HL-60/S4 treated with phorbol 12-myristate 13-acetate at 8.2 ng/mL for 4 days and 3 days (cell line): ENCODE measurements at regions not wholly inside any gene's neighbourhood (a gene's known extent, or its start where the extent isn't known, plus 50 kb on each side); places are given as distances from the start of the nearest gene placed in this dataset.

Experiments used
- in situ Hi-C: fragments of 300-500 bp; cut with MboI; formaldehyde crosslinking; loops from 2 replicates; pipeline ENCODE4 v1.15.0; 2022; ENCODE audit warnings: low sequenced_read_pairs

DNA sequence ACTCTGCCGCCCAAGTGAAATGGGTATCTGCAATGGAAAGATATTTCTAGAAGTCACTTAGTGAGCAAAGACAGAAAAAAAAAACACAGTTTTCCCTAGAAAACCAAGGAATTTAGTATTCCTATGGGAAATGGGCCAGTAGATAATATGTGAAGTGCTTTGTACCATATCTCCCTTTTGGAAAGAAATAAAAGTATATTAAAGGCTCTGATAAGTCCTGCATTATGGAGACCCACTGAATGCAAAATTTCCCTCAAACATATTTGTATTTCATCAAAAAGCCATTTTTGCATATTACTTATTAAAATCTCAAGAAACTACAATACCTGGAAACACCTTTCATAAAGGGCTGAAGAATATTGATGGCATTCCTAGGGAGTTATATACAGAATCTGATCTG is 51.6 kb upstream of the DYNLRB2 start:
- in situ Hi-C loops = no loop called here

- in situ Hi-C loops = no loop called here
These were observed 52.6 kb upstream of the DYNLRB2 start for GRCh38 chr16:80488167-80488566.

- in situ Hi-C loops = no loop called here
These were observed 60.1 kb upstream of the DYNLRB2 start for GRCh38 chr16:80480664-80481063.

DNA sequence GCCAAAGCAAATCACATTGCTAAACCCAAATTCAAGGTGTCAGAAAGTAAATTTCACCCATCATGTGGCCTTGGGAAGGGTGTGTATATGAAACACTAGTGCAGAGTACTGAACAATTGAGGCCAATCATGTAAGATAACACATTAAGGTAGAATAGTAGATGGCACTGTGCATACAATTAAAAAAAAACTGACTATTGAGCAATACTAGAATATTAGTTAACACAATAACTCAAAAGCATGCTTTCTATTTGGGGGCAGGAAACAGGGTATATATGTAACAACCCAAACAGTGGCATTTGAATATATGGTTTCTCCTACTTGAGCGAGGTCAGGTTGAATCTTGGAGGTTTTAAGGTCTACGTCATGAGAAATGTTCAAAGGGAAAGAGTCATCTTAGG is 63.0 kb upstream of the DYNLRB2 start:
- in situ Hi-C loops = no loop called here

DNA sequence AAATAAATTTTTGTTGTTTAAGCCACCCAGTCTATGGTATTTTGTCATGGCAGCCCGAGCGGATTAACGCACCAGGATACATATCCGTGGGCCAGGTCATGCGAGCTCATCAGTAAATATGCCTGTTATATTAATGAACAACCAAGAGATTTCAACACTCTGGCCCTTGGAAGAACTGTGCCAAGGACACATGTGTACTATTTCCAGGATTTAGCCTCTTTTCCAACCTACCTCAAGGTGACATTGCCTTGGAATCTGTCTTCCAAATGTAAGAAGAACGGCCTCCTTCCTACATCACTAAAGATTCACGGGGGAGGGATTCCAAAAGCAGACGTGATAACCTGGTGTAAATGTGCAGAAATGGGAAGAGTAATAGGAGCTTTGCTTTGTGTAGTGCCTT is 72.8 kb upstream of the DYNLRB2 start:
- in situ Hi-C loops = no loop called here

DNA sequence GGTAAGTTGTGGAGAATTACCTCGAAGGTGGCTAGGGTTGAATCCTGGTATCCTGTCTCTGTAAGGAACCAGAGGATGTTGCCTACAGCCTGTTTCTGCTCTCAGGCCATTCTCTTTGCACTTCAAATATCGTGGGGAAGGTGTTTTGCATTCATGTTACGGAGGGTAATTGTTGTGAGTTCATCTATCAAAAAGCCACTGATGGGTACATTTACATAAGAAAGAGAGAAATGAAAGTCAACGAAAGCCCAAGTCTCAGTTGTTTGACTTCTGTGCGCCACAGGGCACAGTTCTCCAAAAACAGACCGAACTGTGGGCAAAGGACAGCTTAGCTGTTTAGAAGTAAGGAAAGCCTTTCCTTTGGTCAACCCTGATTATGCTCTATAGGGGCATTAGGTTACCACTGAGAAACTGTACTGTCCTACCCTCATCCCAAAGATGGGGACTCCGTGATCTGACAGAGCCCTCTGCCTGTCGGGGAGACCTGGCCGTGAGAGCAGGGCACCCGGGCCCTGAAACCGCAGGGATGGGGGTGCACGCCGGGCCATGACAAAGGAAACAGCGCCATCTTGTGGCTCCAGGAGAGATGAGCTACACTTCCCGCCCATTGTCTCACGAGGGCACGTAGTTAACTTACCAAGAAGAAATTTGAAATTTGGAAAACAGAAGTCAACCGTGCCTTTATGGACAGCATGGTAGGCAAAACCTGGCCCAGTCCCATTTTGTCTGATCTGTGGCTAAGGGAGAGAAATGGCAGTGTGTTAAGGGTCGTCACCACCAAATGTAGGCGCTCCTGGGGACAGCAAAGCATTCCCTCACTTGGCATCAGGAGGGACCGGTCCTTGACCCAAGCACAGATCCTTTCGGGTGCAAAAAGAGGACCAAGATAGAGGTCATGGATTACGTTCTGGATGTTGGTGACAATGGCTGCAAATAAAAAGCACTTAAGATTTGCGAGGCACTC is 74.5 kb upstream of the DYNLRB2 start:
- in situ Hi-C loops = no loop called here

DNA sequence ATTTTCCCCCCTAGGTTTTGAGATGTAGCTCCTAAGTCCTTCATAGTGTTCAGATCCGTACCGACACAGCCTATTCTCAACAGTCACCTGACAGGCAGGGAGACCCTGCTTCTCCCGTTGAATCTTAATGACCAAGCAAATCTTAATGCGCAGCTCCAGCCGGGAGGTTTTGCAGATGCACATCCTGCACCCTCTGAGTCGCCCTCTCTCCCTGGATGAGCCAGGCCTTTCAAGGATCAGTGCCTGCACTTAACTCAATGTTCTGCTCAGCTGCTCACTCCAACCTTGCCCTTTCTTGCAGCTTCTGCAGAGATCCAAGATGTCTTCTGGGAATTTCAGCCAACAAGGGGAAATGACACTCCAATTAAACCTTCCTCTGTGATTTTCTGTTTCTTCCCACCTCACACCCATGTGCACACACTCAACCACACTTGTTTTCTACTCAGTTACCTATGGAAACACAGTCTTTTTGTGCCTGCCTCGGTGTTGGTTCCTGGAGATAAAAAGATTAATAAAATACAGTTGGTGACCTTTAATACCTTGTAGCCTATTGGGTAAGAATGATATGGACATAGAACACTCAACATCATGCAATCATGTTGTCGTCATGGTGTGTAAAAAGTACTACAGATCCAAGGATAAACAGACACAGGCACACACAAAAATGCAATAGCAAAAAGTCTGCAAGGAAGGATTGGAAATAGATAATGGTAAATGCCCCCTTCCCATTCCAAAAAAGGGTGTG is 76.9 kb upstream of the DYNLRB2 start:
- in situ Hi-C loops = no loop called here

DNA sequence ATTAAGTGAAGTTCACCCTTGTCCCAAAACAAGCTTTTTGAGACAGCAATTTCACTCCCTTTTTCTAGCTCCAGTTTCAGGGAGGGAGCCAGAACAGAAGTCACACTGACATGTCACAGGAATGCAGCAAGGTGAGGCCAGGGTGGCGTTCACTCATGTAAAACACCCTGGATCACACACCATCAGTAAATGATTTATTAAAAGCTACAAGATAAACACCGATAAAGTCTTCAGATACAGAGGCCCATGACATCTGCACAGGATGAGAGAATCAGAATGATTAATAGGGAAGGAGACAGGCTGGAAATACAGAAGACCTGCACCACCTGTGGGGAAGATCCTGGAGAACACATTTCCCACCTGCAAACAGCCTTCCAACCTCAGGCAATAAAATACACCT is 77.5 kb upstream of the DYNLRB2 start:
- in situ Hi-C loops = no loop called here

DNA sequence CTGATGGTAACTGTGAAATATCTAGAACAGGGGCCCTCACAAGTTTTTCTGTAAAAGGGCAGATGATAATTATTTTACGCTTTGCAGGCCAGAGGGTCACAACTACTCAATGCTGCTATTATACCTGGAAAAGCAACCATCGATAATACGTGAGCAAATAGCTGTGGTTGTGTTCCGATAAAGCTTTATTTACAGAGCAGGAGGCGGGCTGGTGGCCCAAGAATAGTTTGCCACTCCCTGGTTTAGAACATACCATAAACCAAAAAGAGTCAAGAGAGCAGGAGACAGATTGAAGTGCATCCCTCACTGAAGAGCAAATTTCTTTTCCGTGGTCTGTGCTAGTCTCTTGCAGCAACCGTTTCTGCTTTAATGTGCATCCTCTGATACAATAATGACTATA is 77.9 kb upstream of the DYNLRB2 start:
- in situ Hi-C loops = no loop called here

DNA sequence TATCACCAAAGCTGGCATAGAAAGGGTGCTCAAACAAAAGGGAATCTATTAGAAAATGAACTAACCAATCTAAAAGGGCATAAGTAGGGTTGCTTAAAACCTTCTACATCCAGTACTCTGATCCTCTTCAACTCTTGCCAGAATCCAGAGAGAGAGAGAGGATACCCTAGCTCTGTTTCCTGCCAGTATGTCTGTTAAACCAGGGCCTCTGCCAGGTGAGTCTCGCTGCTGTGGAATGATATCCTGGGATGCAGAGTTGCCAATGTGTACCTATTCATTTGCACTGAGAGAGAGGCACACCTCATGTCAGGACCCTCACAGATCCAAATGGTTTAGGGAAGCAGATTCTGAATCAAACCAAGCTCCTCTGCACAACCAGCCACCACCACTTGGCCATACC is 79.8 kb upstream of the DYNLRB2 start:
- in situ Hi-C loops = no loop called here

DNA sequence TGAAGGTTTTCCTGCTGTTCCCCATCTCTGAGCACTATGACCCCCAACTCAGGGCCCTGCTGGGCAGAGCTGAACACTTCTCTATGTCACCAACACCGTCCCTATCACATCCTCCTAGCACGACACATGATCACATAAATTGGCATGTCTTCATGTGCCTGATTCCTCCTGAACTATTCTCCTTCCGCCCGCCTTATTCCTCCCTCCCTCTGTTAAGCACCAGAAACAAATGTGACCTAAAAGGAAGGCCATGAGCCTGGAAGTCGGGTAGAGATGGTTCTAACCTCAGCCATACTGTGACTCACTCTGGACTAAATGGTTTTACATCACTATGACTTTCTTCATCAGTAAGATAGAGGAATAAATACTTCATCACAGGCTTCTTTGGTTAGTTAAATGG is 80.8 kb upstream of the DYNLRB2 start:
- in situ Hi-C loops = no loop called here

GRCh38 chr16:80459331-80459777 is 81.4 kb upstream of the DYNLRB2 start:
- in situ Hi-C loops = no loop called here

DNA sequence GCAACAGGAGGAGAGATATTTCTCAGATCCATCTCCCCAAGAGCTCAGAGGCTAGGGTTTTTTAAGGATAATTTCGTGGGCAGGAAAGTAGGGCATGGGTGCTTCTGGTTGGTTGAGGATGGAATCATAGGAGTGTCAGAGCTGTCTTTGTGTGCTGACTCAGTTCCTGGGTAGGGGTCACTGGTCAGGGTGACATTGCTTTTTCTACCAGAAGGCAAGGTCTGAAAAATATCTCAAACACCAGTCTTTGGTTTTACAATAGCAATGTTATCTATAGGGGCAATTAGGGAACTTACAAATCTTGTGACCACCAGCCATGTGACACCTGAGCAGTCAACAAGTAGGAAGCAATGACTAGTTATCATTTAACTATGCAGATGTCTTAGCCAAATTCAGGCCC is 82.9 kb upstream of the DYNLRB2 start:
- in situ Hi-C loops = no loop called here

GRCh38 chr16:80454802-80455201 is 86.0 kb upstream of the DYNLRB2 start:
- in situ Hi-C loops = no loop called here

GRCh38 chr16:80449392-80449791 is 91.4 kb upstream of the DYNLRB2 start:
- in situ Hi-C loops = no loop called here

DNA sequence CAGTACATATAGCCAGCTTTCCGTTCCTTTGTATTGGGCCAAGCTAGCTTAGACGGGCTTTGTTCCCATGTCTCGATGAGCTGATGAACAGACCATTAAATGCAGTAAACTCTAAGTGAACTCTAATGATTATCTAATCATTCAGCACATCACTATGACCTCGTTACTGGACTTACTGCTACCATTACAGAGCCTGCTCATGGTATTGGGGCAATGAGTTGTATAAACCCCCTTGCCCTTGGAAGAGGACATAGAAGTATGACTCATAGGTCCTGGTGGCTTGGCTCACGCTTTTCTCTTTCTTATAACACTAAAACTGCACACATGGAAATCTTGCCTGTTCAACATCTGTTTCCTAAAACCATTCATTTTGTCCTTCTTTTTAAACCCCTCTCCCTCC is 93.6 kb upstream of the DYNLRB2 start:
- in situ Hi-C loops = no loop called here

GRCh38 chr16:80442779-80443178 is 98.0 kb upstream of the DYNLRB2 start:
- in situ Hi-C loops = no loop called here

- in situ Hi-C loops = no loop called here
These were observed 98.9 kb upstream of the DYNLRB2 start for GRCh38 chr16:80441935-80442334.

DNA sequence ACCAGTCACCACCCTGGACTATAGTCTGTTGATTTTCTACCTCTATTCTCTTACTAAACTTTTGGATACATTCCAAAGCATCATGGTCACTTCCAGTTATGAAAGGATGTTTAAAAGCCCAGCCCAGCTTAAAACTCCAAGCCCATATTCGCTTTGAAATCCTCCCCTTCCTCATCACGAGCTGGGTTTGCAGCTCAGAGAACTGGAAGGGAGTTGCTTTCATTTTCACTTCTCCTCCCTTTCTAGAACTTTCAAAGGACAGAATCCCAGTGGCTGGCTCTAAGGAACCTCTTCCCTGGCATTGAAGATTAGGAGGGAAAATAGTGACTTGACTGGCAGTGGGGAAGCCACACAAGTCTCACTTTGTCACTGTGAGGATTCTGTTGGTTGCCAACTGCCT is 100.1 kb upstream of the DYNLRB2 start:
- in situ Hi-C loops = no loop called here

GRCh38 chr16:80437707-80438106 is 103.1 kb upstream of the DYNLRB2 start:
- in situ Hi-C loops = no loop called here

GRCh38 chr16:80436510-80436909 is 104.3 kb upstream of the DYNLRB2 start:
- in situ Hi-C loops = no loop called here

DNA sequence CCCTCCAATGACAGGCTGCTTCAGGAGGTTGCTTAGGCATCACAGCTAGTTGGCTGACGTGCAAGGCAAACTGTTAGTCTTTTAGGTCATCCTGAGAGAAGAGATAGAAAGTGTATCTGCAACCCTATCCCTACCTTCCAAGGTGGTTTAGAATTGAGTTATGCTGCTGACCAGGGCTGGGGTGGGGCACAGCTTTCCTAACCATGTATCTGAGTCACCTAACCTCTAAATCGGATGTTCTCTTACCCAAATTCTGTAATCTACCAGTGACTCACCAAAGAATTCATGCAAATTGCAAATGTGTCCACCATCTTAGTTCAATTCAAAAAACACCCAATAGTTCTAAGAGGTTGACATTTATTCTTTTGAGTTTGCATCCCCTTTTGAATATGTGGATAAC is 107.2 kb upstream of the DYNLRB2 start:
- in situ Hi-C loops = no loop called here
